ENCODE measurements at regions not wholly inside any gene's neighbourhood (a gene's known extent, or its start where the extent isn't known, plus 50 kb on each side); places are given as distances from the start of the nearest gene placed in this dataset.

GRCh38 chr17:74123866-74124444, 79.5 kb upstream of the RPL38 start:
- H3K36me3 Mint-ChIP-seq: peaks cover 4% of the 10 kb centered on the region
- no peak overlapping the region for H3K4me3 Mint-ChIP-seq
- DNase-seq (ENCODE audit: low spot score) (no peak), ATAC-seq (no peak)
- CTCF ChIA-PET: interaction anchor here (1.5 to 2.6 kb wide), 3 partner anchors 34 to 76 kb away, joined by 5 to 21 read pairs (median 11); no protein-coding TSS in a partner anchor
- POLR2A ChIA-PET: no interaction called here
- TF ChIP-seq EMX1 (CRISPR knock-in tag; IDR thresholded peaks at IDR 0.05) (no peak), TP53 (CRISPR knock-in tag; IDR thresholded peaks at IDR 0.05) (no peak), CBFB (CRISPR knock-in tag; IDR thresholded peaks at IDR 0.05; ENCODE audit: low read depth) (no peak), ZNF138 (CRISPR knock-in tag; conservative IDR thresholded peaks at IDR 0.05) (no peak)
- H3K27me3 Mint-ChIP-seq (ENCODE audit: low read depth): peaks cover 6% of the 10 kb centered on the region
- H3K27ac Mint-ChIP-seq: no peak overlapping the region
- peaks cover 20% of the 10 kb centered on the region for H3K9me3 Mint-ChIP-seq
- peaks cover 19% of the 10 kb centered on the region for H3K4me1 Mint-ChIP-seq

- POLR2A ChIA-PET: no interaction called here
- ATAC-seq (no peak), DNase-seq (ENCODE audit: low spot score) (no peak)
- Mint-ChIP-seq H3K27ac (no peak overlapping the region), H3K36me3 (peaks cover 4% of the 10 kb centered on the region), H3K9me3 (peaks cover 20% of the 10 kb centered on the region), H3K4me3 (no peak overlapping the region), H3K27me3 (ENCODE audit: low read depth) (peaks cover 6% of the 10 kb centered on the region), H3K4me1 (peaks cover 11% of the 10 kb centered on the region)
- TF ChIP-seq ZSCAN18 (CRISPR knock-in tag; IDR thresholded peaks at IDR 0.05): no peak
- TF ChIP-seq SMAD4 (CRISPR knock-in tag; IDR thresholded peaks at IDR 0.05): no peak
- no peak for TF ChIP-seq ZBTB43 (CRISPR knock-in tag; IDR thresholded peaks at IDR 0.05)
- TF ChIP-seq CBFB (CRISPR knock-in tag; IDR thresholded peaks at IDR 0.05; ENCODE audit: low read depth): no peak
- no peak for TF ChIP-seq ATF1 (CRISPR knock-in tag; IDR thresholded peaks at IDR 0.05)
- no peak for TF ChIP-seq NFE2L1 (CRISPR knock-in tag; IDR thresholded peaks at IDR 0.05)
- TF ChIP-seq FOXJ3 (CRISPR knock-in tag; IDR thresholded peaks at IDR 0.05; ENCODE audit: borderline replicate concordance): no peak
- TF ChIP-seq ZNF416 (CRISPR knock-in tag; IDR thresholded peaks at IDR 0.05): no peak
- TF ChIP-seq RORB (CRISPR knock-in tag; IDR thresholded peaks at IDR 0.05): no peak
- no peak for TF ChIP-seq IRF2 (CRISPR knock-in tag; IDR thresholded peaks at IDR 0.05; ENCODE audit: borderline replicate concordance, low read depth)
- TF ChIP-seq ELF4 (CRISPR knock-in tag; IDR thresholded peaks at IDR 0.05; ENCODE audit: low read depth): no peak
- TF ChIP-seq TCF7 (CRISPR knock-in tag; IDR thresholded peaks at IDR 0.05; ENCODE audit: low read depth): no peak
- no peak for TF ChIP-seq ERG (CRISPR knock-in tag; IDR thresholded peaks at IDR 0.05)
- TF ChIP-seq ZNF396 (CRISPR knock-in tag; IDR thresholded peaks at IDR 0.05; ENCODE audit: borderline replicate concordance): no peak
- TF ChIP-seq NR3C1 (CRISPR knock-in tag; conservative IDR thresholded peaks at IDR 0.05; ENCODE audit: low read depth): no peak
- no peak for TF ChIP-seq HMGA2 (CRISPR knock-in tag; IDR thresholded peaks at IDR 0.05)
- TF ChIP-seq JAZF1 (CRISPR knock-in tag; IDR thresholded peaks at IDR 0.05): no peak
- no peak for TF ChIP-seq CREB1 (CRISPR knock-in tag; IDR thresholded peaks at IDR 0.05)
- CTCF ChIA-PET: no interaction called here
Observed at GRCh38 chr17:74125156-74125555, 78.3 kb upstream of the RPL38 start.
